ENCODE measurements at regions not wholly inside any gene's neighbourhood (a gene's known extent, or its start where the extent isn't known, plus 50 kb on each side); places are given as distances from the start of the nearest gene placed in this dataset.

DNA sequence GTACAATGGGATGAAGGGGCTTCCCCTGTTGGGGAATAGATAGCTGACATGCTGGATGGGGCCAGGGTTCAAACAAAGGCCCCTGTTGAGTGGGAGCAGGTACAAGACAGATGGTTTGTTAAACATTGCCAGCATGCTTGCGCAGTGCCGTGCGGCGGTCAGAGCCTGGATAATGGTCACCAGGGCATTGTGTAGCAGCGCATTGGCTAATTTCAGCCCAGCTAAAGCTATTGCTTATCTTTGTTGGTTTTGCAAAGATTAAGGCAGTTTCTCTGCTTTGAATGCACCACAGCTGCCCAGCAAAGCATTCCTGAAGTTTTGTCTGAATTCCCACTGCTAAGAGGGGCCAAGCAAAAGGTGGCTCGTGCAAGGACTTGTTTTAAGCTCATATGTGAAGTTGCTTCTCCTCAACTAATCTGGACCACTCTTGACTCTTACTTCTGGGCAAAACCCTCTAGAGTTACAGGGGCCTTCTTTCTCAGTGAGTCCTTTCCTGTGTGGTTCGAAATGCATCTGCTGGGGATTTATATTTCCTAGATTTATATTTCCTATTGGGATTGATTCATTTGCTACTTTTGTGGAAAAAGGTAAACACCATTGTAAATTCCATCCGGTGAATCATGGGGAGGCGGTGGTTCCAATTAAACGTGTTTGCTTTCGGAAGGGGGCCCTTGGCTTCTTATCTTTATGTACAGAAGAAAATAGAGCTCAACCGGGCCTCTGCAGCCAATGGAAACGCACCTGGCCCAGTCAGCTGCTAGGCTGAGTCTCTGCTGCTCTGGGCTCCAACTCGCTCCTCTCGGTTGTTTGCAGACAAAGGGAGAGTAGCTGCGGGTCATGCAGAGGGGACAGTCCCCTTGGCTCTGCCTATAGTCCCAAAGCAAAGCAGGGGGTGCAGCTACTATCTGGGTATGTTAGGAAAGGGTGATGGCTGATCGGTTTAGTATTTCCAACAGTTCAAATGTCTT, 72.1 kb downstream of the FOXA2 start:
- Mint-ChIP-seq H3K36me3 (ENCODE audit: low read depth) (no peaks in the 10 kb centered on the region), H3K4me3 (no peak overlapping the region)

DNA sequence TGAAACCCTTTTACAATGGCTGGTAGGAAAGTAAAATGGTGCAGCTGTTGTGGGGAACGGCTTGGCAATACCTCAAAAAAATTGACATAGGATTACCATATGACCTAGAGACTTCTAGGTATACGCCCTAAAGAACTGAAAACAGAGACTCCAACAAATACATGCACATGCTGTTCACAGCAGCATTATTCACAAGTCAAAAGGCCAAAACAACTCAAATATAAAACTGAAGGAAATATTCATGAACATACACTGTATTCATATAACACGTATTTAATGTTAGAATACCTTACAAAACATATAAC, 74.6 kb downstream of the FOXA2 start:
- Mint-ChIP-seq H3K27me3 (ENCODE audit: low read depth) (no peaks in the 10 kb centered on the region), H3K4me1 (ENCODE audit: low read depth) (no peaks in the 10 kb centered on the region), H3K36me3 (ENCODE audit: low read depth) (no peaks in the 10 kb centered on the region), H3K27ac (no peak overlapping the region), H3K4me3 (no peak overlapping the region), H3K9me3 (no peaks in the 10 kb centered on the region)

More for the DNA sequence above, 72.1 kb downstream of the FOXA2 start:
- Mint-ChIP-seq H3K27ac (no peak overlapping the region), H3K27me3 (ENCODE audit: low read depth) (no peaks in the 10 kb centered on the region), H3K4me1 (ENCODE audit: low read depth) (no peaks in the 10 kb centered on the region), H3K9me3 (no peaks in the 10 kb centered on the region)

DNA sequence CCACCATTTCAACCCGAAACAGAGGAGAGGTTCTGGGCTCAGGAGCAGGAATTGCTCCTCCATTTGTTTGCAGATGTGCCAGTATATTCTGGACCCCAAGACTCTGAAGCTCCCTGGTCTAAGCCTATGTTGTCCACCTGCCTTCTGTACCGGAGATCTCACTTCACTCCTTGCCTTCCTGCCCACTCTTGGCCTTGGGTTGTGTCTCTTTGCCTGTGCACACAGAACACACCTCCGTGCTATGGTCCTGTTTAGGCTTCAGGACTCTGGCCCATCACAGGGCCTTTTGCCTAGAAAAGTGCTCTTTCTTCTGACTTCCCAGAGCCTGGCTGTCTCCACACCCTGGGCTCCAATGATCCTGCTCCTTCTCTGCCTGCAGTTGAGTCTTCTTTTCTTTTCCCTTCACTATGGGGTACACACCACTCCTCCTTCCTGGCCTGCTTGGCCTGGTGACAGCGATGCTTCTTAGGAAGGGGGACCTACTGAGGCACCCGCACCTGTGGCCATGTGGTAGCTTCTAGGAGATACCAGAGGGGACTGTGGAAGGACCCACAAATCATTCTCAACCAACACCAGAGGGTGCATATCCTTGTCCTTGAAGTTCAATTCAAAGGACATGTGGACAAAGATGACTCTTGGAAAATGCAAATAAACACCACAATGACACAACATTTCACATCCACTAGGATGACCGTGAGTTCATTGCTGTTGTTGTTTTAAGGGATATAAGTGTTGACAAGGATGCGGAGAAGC, 75.1 kb downstream of the FOXA2 start:
- Mint-ChIP-seq H3K27me3 (ENCODE audit: low read depth) (no peaks in the 10 kb centered on the region), H3K36me3 (ENCODE audit: low read depth) (no peaks in the 10 kb centered on the region), H3K4me1 (ENCODE audit: low read depth) (no peaks in the 10 kb centered on the region), H3K27ac (no peak overlapping the region), H3K4me3 (no peak overlapping the region), H3K9me3 (no peaks in the 10 kb centered on the region)

DNA sequence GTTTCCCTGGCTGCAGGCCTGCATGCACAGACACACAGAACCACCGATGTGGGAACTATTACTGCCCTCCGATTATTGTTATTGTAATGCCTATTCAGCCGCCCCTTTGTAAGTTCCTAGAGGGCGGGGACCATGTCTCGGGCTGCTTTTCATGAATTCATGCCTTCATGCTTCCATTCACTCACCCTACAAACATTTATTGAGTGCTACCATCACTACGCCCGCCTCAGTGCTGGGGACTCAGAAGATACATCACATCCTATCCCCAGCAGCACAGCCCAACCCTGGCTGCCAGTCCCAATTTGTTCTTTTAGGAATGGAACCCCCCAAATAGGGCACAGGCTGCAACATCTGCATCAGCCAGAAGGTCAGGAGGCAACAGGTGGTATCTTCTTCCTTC, 75.9 kb downstream of the FOXA2 start:
- Mint-ChIP-seq H3K4me1 (ENCODE audit: low read depth) (no peaks in the 10 kb centered on the region), H3K27ac (no peak overlapping the region), H3K9me3 (no peaks in the 10 kb centered on the region), H3K36me3 (ENCODE audit: low read depth) (no peaks in the 10 kb centered on the region), H3K27me3 (ENCODE audit: low read depth) (no peaks in the 10 kb centered on the region), H3K4me3 (no peak overlapping the region)

DNA sequence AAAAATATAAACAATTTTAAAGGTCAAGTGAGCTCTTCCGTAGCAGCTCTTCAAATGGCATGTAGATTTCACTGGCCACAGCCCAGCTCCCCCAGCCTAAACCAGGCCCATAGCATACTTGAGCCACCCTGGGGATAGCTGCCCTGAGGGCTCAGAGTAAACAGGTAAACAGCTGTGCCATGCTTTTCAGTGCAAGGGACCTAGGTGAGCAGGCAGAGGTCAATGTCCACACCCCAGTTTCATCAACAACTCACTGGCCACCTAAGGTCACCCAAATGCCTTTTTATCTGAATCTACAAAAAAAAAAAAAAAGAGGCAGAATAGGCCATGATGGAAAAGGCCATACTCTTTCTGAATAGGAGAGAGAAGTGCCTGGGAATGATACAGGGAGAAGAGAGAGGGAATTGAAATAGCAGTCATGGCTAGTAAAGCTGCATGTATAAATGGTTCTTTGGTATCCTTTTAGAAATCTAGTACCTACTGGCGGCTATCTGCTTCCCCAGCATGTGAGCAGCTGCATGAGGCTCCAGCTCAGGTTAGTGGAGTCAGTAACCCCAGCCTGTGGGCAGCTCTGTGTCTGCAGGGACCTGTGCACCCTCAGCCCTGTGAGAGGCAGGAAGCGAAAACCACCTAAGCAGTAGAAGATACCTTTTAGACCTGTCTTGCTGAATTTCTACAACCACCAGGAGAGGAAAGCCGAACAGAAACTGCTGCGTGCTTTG, 77.0 kb downstream of the FOXA2 start:
- H3K36me3 Mint-ChIP-seq (ENCODE audit: low read depth) = no peaks in the 10 kb centered on the region
- H3K27ac Mint-ChIP-seq = no peak overlapping the region
- peaks cover 5% of the 10 kb centered on the region for H3K9me3 Mint-ChIP-seq
- H3K4me1 Mint-ChIP-seq (ENCODE audit: low read depth) = no peaks in the 10 kb centered on the region
- no peaks in the 10 kb centered on the region for H3K27me3 Mint-ChIP-seq (ENCODE audit: low read depth)
- no peak overlapping the region for H3K4me3 Mint-ChIP-seq

DNA sequence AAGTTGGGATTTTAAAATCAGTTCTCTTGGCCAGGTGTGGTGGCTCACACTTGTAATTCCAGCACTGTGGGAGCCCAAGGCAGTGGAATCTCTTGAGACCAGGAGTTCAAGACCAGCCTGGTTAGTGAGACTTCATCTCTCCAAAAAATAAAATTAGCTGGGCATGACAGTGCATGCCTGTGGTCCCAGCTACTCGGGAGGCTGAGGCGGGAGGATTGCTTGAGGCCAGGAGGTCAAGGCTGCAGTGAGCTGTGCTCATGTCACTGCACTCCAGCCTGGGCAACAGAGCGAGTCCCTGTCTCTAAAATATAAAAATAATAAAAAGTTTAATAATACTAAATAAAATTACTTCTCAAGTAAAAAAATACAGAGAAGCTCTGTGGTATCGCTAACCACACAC, 77.5 kb downstream of the FOXA2 start:
- H3K4me1 Mint-ChIP-seq (ENCODE audit: low read depth) = no peaks in the 10 kb centered on the region
- peaks cover 9% of the 10 kb centered on the region for H3K9me3 Mint-ChIP-seq
- H3K36me3 Mint-ChIP-seq (ENCODE audit: low read depth) = no peaks in the 10 kb centered on the region
- H3K4me3 Mint-ChIP-seq = no peak overlapping the region
- H3K27me3 Mint-ChIP-seq (ENCODE audit: low read depth) = no peaks in the 10 kb centered on the region
- H3K27ac Mint-ChIP-seq = no peak overlapping the region

DNA sequence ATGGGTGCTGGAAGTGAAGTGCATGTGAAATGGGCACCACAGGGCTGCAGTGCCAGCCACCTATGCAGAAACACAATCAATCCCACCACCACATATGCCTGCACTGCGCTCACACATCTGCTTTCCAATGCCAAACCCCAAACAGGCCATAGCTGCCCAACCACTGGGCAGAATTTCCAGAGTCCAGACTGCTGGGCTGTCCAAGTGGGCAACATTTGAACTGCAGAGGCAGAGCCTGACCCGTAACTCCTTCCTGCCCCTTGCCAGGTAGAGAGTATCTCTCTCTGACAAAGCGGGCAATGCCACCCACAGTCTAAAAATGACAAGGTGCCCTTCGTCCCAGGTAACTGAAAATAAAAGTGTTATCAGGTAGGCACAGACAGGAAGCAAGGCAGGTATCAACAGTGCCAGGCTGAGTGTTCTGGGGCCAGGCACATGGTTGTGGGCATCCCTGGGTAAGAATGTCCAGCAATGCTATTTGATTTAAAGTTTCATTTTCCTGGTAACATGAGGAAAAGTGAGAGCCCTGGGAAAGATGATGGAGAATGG, 79.5 kb downstream of the FOXA2 start:
- Mint-ChIP-seq H3K27me3 (ENCODE audit: low read depth) (no peaks in the 10 kb centered on the region), H3K4me3 (no peak overlapping the region), H3K36me3 (ENCODE audit: low read depth) (no peaks in the 10 kb centered on the region), H3K27ac (no peak overlapping the region), H3K9me3 (peaks cover 11% of the 10 kb centered on the region), H3K4me1 (ENCODE audit: low read depth) (no peaks in the 10 kb centered on the region)

DNA sequence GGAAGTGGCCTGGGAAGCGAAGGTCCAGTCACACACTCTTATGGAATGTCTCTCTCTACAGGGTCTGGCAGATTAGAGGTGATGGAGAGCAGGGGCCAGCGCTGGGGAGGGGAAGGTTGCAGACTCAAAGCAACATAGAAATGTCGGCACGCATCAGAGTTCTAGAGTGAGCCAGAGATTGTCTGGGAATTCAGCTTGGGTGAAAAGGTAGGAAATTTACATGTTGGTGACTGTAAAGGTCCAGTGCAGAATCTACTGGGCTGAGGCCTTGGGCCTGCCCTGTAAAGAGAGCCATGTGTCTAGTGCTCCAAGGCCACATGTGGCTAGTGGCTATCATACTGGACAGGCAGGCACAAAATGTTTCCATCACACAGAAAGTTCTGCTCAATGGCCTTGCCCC, 80.8 kb downstream of the FOXA2 start:
- no peak overlapping the region for H3K27ac Mint-ChIP-seq
- peaks cover 11% of the 10 kb centered on the region for H3K9me3 Mint-ChIP-seq
- no peaks in the 10 kb centered on the region for H3K36me3 Mint-ChIP-seq (ENCODE audit: low read depth)
- H3K4me3 Mint-ChIP-seq = no peak overlapping the region
- no peaks in the 10 kb centered on the region for H3K4me1 Mint-ChIP-seq (ENCODE audit: low read depth)
- H3K27me3 Mint-ChIP-seq (ENCODE audit: low read depth) = no peaks in the 10 kb centered on the region

DNA sequence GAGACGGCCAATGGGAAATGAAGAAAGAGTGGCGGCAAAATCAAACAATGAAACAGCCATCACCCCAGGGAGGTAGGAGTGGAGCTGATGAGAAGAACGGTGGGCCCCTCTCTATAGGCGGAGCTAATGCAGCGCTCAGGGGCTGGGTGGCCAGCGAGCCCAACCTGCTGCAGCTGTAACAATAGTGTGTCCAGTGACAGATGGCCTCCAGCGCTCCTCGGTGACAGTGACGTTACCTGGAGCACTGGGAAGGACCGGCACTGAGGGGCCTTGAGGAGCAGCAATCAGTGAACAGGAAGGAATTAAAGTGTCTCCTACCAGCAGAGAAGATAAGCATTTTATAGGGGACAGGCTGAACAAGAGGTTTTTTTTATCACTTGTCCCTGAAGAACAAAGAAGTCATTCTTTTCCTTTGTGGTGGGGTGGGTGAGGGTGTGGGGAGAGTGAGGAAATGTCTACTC, 81.6 kb downstream of the FOXA2 start:
- Mint-ChIP-seq H3K27ac (no peak overlapping the region), H3K36me3 (ENCODE audit: low read depth) (no peaks in the 10 kb centered on the region), H3K27me3 (ENCODE audit: low read depth) (no peaks in the 10 kb centered on the region), H3K9me3 (peaks cover 11% of the 10 kb centered on the region), H3K4me3 (no peak overlapping the region), H3K4me1 (ENCODE audit: low read depth) (no peaks in the 10 kb centered on the region)

DNA sequence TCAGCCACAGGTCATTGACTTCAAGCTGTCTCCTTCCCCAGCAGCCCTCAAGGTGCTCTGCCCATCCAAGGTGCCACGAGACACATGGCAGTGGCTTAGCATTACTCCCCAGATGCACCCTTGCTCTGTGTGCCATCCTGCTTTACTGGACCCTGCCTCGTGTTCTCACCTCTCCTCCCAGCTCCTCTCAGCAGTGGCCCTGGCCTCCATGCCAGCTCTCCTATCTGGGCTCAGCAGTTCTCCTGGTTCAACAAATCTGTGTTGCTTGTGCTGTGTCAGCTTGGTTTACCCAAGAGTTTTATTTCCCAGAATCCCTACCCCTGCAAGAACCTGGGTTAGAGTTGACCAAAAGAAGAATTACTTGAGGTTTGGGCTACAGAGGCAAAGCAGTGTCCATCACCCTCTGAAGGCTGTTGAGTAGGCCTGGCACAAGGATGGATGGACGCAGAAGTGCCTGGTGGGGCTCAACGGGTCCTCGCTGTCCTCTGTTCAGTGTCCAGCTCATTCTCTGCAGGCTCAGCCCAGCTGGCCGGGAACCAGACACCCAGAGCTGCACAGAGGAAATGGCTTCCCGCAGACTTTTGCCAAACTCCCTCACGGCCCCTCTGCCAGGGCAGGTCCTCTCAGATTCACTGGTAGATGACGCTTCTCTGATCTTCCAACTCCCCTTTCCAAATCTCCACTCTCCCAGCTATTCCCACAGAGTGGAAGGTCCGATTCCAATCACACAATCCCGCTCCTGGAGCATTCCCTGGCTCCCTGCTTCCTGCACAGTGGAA, 82.6 kb downstream of the FOXA2 start:
- Mint-ChIP-seq H3K27ac (no peak overlapping the region), H3K4me1 (ENCODE audit: low read depth) (no peaks in the 10 kb centered on the region), H3K9me3 (peaks cover 15% of the 10 kb centered on the region), H3K27me3 (ENCODE audit: low read depth) (no peaks in the 10 kb centered on the region), H3K4me3 (no peak overlapping the region), H3K36me3 (ENCODE audit: low read depth) (no peaks in the 10 kb centered on the region)

DNA sequence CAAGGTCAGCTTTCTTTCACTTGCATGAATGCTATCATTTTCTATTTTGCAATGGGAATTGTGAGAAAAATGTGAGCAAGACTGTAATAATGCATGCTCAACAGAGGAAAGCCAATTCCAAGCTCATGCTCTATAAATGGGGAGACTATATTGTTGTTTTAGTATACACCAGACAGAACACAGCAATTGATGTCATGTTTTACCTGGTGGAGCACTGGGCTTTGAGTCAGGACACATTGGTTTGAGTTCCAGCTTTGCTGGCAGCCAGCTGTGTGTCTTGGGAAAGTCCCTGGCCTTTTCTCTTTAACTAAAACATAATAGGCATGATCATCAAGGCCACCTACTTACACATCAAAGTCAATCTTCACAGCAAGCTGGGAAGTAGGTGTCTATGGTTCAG, 83.3 kb downstream of the FOXA2 start:
- H3K9me3 Mint-ChIP-seq = peaks cover 15% of the 10 kb centered on the region
- no peak overlapping the region for H3K4me3 Mint-ChIP-seq
- no peaks in the 10 kb centered on the region for H3K27me3 Mint-ChIP-seq (ENCODE audit: low read depth)
- no peaks in the 10 kb centered on the region for H3K4me1 Mint-ChIP-seq (ENCODE audit: low read depth)
- no peaks in the 10 kb centered on the region for H3K36me3 Mint-ChIP-seq (ENCODE audit: low read depth)
- no peak overlapping the region for H3K27ac Mint-ChIP-seq

DNA sequence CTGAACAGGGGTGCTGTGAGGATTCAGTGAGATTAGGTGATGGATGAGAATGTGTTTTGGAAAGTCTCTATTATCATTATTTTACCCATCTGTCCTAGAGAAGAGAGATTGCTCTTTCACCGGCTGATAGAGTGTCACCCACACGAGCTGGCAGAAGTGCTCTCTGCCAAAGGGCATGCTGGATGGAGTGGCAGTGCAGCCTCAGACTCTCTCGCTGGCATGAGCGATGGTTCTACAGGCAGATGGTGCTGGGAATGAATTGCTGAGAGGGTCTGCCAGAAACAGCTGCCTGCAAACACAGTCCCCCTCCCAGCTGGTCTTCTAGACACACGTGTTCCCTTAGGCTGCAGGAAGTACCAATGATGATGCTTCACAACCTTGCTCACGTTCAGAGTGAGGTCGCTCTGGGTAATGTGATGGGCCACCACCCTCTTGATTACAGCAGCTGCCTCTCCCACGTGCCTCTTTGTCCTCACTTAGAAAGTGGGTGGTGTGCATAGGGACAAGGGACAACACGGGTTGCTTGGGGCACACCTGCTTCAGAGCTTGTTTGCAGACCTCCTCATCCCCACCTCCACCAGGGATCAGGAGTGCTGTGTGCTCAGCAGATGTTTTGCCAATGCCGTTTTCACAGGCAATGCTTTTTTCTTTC, 84.7 kb downstream of the FOXA2 start:
- Mint-ChIP-seq H3K27me3 (ENCODE audit: low read depth) (no peaks in the 10 kb centered on the region), H3K9me3 (peaks cover 15% of the 10 kb centered on the region), H3K36me3 (ENCODE audit: low read depth) (no peaks in the 10 kb centered on the region), H3K27ac (no peak overlapping the region), H3K4me3 (no peak overlapping the region), H3K4me1 (ENCODE audit: low read depth) (no peaks in the 10 kb centered on the region)

DNA sequence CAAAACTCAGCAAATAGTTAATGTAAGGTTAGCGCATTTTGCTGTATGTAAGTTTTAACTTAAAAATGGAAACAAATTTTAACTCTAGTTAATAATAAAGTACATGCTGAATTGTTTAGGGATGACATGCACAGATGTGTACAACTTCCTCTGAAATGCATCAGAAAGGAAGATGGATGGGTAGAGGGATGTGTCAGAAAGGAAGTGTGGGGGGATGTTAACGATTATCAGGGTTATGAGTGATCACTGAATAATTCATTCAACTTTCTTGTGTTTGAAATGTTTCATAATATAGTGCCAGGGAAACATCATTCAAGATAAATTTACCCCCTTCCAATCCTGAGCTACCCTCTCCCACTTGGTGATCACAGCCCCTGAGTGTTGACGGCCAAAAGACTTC, 87.6 kb downstream of the FOXA2 start:
- Mint-ChIP-seq H3K4me1 (ENCODE audit: low read depth) (no peaks in the 10 kb centered on the region), H3K27ac (no peak overlapping the region), H3K4me3 (no peak overlapping the region), H3K27me3 (ENCODE audit: low read depth) (no peaks in the 10 kb centered on the region), H3K9me3 (peaks cover 7% of the 10 kb centered on the region), H3K36me3 (ENCODE audit: low read depth) (no peaks in the 10 kb centered on the region)

All from T-helper 1 cell treated with Interleukin-12 subunit alpha and Interleukin-12 subunit beta and Interleukin-4 antibody, amounts not matched to agents 30 μg/mL and 1 μg/mL, for 36 hours (primary cell).